ENCODE measurements at regions not wholly inside any gene's neighbourhood (a gene's known extent, or its start where the extent isn't known, plus 50 kb on each side); places are given as distances from the start of the nearest gene placed in this dataset.

DNA sequence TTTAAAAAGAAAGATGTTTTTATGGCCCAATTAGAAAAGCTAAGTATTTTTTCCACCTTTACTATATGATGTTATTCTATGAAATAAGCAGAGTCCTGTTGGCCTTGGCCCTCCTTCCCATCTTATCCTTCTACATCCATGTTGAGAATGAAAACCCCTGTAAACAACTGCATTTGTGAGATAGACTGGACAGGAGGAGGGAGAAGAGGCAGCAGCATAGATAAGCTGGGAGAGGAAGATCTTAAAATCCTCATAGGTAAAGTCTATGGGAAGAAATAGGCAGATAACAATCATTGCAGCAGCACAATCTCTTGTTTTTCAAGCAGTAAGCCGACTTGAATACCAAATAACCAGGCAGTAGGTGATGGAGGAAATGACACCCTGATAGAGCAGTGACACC is 207.6 kb upstream of the PARD3B start:
- no peak for TF ChIP-seq ELF1 (IDR thresholded peaks at IDR 0.05; ENCODE audit: borderline replicate concordance, low read depth)
- no peak for TF ChIP-seq FOSL1 (IDR thresholded peaks at IDR 0.05; ENCODE audit: low read depth)
- H3K4me1 ChIP-seq (ENCODE audit: control insufficient read depth in 1 of 2, insufficient read depth in 2 of 2, low read length in 2 of 2) = peaks cover 0 to 5% of the 10 kb centered on the region in 2 experiments; a peak in 1 of 4 replicates
- H3K27me3 ChIP-seq (ENCODE audit: insufficient read depth, low read length) = 0 out of 2 replicates have a peak, but pooled peaks cover 5% of the 10 kb centered on the region
- no peak overlapping the region for H3K9ac ChIP-seq (ENCODE audit: low read length)
- no peak for DNase-seq (ENCODE audit: low read depth, low spot score)
- CTCF ChIA-PET = no interaction called here
- H3K79me2 ChIP-seq (ENCODE audit: insufficient read depth, low read length) = no peaks in the 10 kb centered on the region
- no peaks in the 10 kb centered on the region for H3K9me2 ChIP-seq (ENCODE audit: insufficient read depth)
- intact Hi-C loops (cut with micrococcal nuclease) = no loop called here
- POLR2A ChIA-PET = no interaction called here
- H2AFZ ChIP-seq (ENCODE audit: low read depth, low read length, poor library complexity, severe bottlenecking) = no peak overlapping the region
- no peak for ATAC-seq
- H3K36me3 ChIP-seq (ENCODE audit: control insufficient read depth in 1 of 2, insufficient read depth in 2 of 2, low read length in 2 of 2) = no peaks in the 10 kb centered on the region
- H4K20me1 ChIP-seq (ENCODE audit: insufficient read depth) = no peaks in the 10 kb centered on the region
- H3K4me2 ChIP-seq (ENCODE audit: low read length) = no peak overlapping the region
- no TSS peak for BruUV-seq (replicated peaks)
- no peak overlapping the region for H3K27ac ChIP-seq (ENCODE audit: low read depth, low read length)
- no peak overlapping the region for H3K4me3 ChIP-seq (replicated peaks in 1 of 2; ENCODE audit: low read depth in 1 of 2, low read length in 2 of 2)
- H3K9me3 ChIP-seq (ENCODE audit: control insufficient read depth in 1 of 2, insufficient read depth in 1 of 2, low read depth in 1 of 2, low read length in 2 of 2) = no peaks in the 10 kb centered on the region
- RAD21 ChIA-PET (ENCODE audit: low non-redundant PET in 1 of 2, low total read pairs in 2 of 2, uncharacterized antibody in 2 of 2, unreplicated experiment in 2 of 2) = no interaction called here

DNA sequence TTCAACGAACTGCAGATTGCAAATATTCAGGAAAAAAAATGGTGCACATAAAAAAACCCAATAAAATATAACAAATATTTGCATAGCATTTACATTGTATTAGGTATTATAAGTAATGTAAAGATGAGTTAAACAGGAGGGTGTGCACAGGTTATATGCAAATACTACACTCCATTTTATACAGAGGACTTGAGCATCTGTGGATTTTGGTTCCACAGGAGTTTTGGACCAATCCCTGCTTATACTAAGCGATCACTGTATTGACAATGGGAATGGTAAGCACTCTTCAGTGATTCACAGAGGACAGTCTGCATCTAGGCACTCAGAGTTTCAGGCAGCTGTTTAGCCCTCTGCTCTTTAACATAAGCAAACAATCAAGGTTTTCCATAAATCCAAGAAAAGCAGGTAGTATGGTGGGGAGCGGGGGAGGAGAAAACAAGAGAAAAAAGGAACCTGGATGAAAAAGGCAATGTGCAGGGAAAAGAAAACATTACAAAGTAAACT is 206.0 kb upstream of the PARD3B start:
- peaks cover 0 to 5% of the 10 kb centered on the region in 2 experiments; a peak in 1 of 4 replicates for H3K4me1 ChIP-seq (ENCODE audit: control insufficient read depth in 1 of 2, insufficient read depth in 2 of 2, low read length in 2 of 2)
- no peak overlapping the region for H3K4me3 ChIP-seq (replicated peaks in 1 of 2; ENCODE audit: low read depth in 1 of 2, low read length in 2 of 2)
- H3K4me2 ChIP-seq (ENCODE audit: low read length) = no peak overlapping the region
- no peaks in the 10 kb centered on the region for H3K79me2 ChIP-seq (ENCODE audit: insufficient read depth, low read length)
- no peaks in the 10 kb centered on the region for H3K9me3 ChIP-seq (ENCODE audit: control insufficient read depth in 1 of 2, insufficient read depth in 1 of 2, low read depth in 1 of 2, low read length in 2 of 2)
- H3K9me2 ChIP-seq (ENCODE audit: insufficient read depth) = no peaks in the 10 kb centered on the region
- no TSS peak for BruUV-seq (replicated peaks)
- ChIA-PET POLR2A (no interaction called here), CTCF (no interaction called here), RAD21 (ENCODE audit: low non-redundant PET in 1 of 2, low total read pairs in 2 of 2, uncharacterized antibody in 2 of 2, unreplicated experiment in 2 of 2) (no interaction called here)
- no peak overlapping the region for H3K27ac ChIP-seq (ENCODE audit: low read depth, low read length)
- intact Hi-C loops (cut with micrococcal nuclease) = no loop called here
- TF ChIP-seq, protein P1, sequence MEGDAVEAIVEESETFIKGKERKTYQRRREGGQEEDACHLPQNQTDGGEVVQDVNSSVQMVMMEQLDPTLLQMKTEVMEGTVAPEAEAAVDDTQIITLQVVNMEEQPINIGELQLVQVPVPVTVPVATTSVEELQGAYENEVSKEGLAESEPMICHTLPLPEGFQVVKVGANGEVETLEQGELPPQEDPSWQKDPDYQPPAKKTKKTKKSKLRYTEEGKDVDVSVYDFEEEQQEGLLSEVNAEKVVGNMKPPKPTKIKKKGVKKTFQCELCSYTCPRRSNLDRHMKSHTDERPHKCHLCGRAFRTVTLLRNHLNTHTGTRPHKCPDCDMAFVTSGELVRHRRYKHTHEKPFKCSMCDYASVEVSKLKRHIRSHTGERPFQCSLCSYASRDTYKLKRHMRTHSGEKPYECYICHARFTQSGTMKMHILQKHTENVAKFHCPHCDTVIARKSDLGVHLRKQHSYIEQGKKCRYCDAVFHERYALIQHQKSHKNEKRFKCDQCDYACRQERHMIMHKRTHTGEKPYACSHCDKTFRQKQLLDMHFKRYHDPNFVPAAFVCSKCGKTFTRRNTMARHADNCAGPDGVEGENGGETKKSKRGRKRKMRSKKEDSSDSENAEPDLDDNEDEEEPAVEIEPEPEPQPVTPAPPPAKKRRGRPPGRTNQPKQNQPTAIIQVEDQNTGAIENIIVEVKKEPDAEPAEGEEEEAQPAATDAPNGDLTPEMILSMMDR (IDR thresholded peaks at IDR 0.05 in 2 of 3, conservative IDR thresholded peaks at IDR 0.05 in 1 of 3; ENCODE audit: borderline replicate concordance in 1 of 3, insufficient read depth in 1 of 3, low read depth in 2 of 3, low read length in 2 of 3) = no peak
- TF ChIP-seq ZNF274 (IDR thresholded peaks at IDR 0.05; ENCODE audit: low read depth, low read length) = no peak
- no peak for TF ChIP-seq EZH2 (IDR thresholded peaks at IDR 0.05)
- TF ChIP-seq, protein P2, sequence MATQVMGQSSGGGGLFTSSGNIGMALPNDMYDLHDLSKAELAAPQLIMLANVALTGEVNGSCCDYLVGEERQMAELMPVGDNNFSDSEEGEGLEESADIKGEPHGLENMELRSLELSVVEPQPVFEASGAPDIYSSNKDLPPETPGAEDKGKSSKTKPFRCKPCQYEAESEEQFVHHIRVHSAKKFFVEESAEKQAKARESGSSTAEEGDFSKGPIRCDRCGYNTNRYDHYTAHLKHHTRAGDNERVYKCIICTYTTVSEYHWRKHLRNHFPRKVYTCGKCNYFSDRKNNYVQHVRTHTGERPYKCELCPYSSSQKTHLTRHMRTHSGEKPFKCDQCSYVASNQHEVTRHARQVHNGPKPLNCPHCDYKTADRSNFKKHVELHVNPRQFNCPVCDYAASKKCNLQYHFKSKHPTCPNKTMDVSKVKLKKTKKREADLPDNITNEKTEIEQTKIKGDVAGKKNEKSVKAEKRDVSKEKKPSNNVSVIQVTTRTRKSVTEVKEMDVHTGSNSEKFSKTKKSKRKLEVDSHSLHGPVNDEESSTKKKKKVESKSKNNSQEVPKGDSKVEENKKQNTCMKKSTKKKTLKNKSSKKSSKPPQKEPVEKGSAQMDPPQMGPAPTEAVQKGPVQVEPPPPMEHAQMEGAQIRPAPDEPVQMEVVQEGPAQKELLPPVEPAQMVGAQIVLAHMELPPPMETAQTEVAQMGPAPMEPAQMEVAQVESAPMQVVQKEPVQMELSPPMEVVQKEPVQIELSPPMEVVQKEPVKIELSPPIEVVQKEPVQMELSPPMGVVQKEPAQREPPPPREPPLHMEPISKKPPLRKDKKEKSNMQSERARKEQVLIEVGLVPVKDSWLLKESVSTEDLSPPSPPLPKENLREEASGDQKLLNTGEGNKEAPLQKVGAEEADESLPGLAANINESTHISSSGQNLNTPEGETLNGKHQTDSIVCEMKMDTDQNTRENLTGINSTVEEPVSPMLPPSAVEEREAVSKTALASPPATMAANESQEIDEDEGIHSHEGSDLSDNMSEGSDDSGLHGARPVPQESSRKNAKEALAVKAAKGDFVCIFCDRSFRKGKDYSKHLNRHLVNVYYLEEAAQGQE (IDR thresholded peaks at IDR 0.05; ENCODE audit: low read depth) = no peak
- TF ChIP-seq RAD21 (IDR thresholded peaks at IDR 0.05; ENCODE audit: low read depth) = no peak
- TF ChIP-seq, protein P3, sequence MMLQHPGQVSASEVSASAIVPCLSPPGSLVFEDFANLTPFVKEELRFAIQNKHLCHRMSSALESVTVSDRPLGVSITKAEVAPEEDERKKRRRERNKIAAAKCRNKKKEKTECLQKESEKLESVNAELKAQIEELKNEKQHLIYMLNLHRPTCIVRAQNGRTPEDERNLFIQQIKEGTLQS (IDR thresholded peaks at IDR 0.05) = no peak
- no peak for TF ChIP-seq EZH2phosphoT487 (IDR thresholded peaks at IDR 0.05; ENCODE audit: borderline replicate concordance)
- no peak for TF ChIP-seq ZFX (IDR thresholded peaks at IDR 0.05)
- no peak for TF ChIP-seq ELF1 (IDR thresholded peaks at IDR 0.05; ENCODE audit: borderline replicate concordance, low read depth)
- TF ChIP-seq JUND (IDR thresholded peaks at IDR 0.05) = no peak
- no peak for TF ChIP-seq SRF (IDR thresholded peaks at IDR 0.05; ENCODE audit: low read depth)
- TF ChIP-seq FOSL1 (IDR thresholded peaks at IDR 0.05; ENCODE audit: low read depth) = no peak
- TF ChIP-seq CEBPB (IDR thresholded peaks at IDR 0.05; ENCODE audit: low read depth) = no peak
- no peak for TF ChIP-seq TCF7L2 (IDR thresholded peaks at IDR 0.05; ENCODE audit: borderline replicate concordance, extremely low read depth, insufficient read depth, insufficient read length)
- no peak for DNase-seq (ENCODE audit: low read depth, low spot score)
- ATAC-seq = no peak
- 0 out of 2 replicates have a peak, but pooled peaks cover 5% of the 10 kb centered on the region for H3K27me3 ChIP-seq (ENCODE audit: insufficient read depth, low read length)
- H3K9ac ChIP-seq (ENCODE audit: low read length) = no peak overlapping the region
- no peaks in the 10 kb centered on the region for H3K36me3 ChIP-seq (ENCODE audit: control insufficient read depth in 1 of 2, insufficient read depth in 2 of 2, low read length in 2 of 2)
- H2AFZ ChIP-seq (ENCODE audit: low read depth, low read length, poor library complexity, severe bottlenecking) = no peak overlapping the region
- H4K20me1 ChIP-seq (ENCODE audit: insufficient read depth) = no peaks in the 10 kb centered on the region
